ENCODE measurements at regions not wholly inside any gene's neighbourhood (a gene's known extent, or its start where the extent isn't known, plus 50 kb on each side); places are given as distances from the start of the nearest gene placed in this dataset.

DNA sequence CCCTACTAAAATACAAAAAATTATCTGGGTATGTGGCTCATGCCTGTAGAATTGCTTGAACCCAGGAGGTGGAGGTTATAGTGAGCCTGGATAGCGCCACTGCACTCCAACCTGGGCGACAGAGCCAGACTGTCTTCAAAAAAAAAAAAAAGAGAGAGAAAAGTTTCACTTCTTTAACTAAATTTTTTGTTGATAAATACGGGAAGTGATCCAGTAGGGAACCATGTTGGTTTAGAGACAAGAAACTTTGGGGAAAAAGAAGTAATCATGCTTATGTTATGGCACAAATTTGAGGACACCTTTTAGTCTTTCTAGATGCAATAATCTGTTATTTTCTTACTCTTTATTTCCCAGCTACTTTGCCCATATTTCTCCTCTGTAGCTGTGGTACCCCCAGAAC is 309.7 kb downstream of the TYW1 start:
- no peaks in the 10 kb centered on the region for H3K27me3 ChIP-seq (replicated peaks; ENCODE audit: insufficient read depth, low read depth, low read length, poor library complexity)
- peaks cover 5% of the 10 kb centered on the region for H3K4me1 ChIP-seq (ENCODE audit: insufficient read depth, low read length, poor library complexity, severe bottlenecking)
- no peak for DNase-seq (ENCODE audit: low spot score)
- no peak overlapping the region for H3K4me3 ChIP-seq (ENCODE audit: low read depth, low read length, poor library complexity, severe bottlenecking)
- TF ChIP-seq, protein P1, sequence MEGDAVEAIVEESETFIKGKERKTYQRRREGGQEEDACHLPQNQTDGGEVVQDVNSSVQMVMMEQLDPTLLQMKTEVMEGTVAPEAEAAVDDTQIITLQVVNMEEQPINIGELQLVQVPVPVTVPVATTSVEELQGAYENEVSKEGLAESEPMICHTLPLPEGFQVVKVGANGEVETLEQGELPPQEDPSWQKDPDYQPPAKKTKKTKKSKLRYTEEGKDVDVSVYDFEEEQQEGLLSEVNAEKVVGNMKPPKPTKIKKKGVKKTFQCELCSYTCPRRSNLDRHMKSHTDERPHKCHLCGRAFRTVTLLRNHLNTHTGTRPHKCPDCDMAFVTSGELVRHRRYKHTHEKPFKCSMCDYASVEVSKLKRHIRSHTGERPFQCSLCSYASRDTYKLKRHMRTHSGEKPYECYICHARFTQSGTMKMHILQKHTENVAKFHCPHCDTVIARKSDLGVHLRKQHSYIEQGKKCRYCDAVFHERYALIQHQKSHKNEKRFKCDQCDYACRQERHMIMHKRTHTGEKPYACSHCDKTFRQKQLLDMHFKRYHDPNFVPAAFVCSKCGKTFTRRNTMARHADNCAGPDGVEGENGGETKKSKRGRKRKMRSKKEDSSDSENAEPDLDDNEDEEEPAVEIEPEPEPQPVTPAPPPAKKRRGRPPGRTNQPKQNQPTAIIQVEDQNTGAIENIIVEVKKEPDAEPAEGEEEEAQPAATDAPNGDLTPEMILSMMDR (conservative IDR thresholded peaks at IDR 0.05; ENCODE audit: low read depth, low read length), result no peak
- TF ChIP-seq EZH2 (IDR thresholded peaks at IDR 0.05; ENCODE audit: borderline replicate concordance, low read depth, low read length, poor library complexity, severe bottlenecking), result no peak
- no peaks in the 10 kb centered on the region for H3K9me3 ChIP-seq (ENCODE audit: low read depth, low read length, poor library complexity, severe bottlenecking)
- no TSS peak for BruUV-seq (replicated peaks)
- ChIA-PET POLR2A (ENCODE audit: low non-redundant PET) (no interaction called here), CTCF (no interaction called here)
- peaks cover 37% of the 10 kb centered on the region for H3K36me3 ChIP-seq (ENCODE audit: insufficient read depth, low read length, poor library complexity, severe bottlenecking)
- no peak overlapping the region for H3K27ac ChIP-seq (ENCODE audit: low read depth, low read length, poor library complexity, severe bottlenecking)
- intact Hi-C loops (cut with micrococcal nuclease; ENCODE audit: unreplicated experiment), result no loop called here

DNA sequence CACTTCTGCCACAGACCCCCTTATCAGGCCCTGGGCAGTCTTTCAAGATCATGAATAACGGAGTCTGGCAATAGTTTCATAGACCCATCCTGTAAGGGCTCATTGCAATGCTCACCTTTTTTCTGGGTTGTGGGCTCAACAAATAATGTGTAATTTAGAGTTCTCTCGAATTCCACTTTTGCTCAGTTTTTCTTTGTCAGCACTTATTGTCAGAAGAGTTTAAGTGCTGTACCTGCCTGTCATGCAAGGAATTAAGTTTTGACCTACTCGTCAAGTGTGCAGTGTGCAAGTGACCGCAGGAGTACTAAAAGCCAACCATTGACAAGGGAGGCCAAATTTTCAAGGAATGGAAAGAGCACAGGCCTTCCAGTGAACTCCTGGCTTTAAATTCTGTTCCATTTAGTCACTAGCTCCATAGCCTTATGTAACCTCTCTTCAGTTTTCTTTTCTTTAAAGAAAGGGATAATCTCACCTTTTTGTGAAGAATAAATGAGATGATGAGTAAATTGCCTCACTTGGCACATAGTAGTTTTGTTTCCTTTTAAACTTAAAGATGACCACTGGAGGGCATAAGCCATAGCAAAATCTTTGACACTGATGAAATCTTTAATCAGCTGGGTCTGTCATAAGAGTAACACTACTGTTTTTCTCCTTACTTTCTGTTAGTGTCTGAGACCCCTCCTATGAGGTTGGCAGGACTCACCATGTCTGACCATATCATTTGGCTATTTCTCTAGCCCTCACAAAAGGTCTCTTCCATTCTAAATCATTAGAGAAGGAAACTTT is 313.3 kb downstream of the TYW1 start:
- POLR2A ChIA-PET (ENCODE audit: low non-redundant PET), result no interaction called here
- CTCF ChIA-PET, result interaction anchor here (0.6 kb wide), 1 partner anchor 269 kb away, joined by 3 read pairs; no protein-coding TSS in a partner anchor
- TF ChIP-seq EZH2 (IDR thresholded peaks at IDR 0.05; ENCODE audit: borderline replicate concordance, low read depth, low read length, poor library complexity, severe bottlenecking), result no peak
- TF ChIP-seq, protein P1 (conservative IDR thresholded peaks at IDR 0.05; ENCODE audit: low read depth, low read length), result no peak
- Histone ChIP-seq H3K36me3 (ENCODE audit: insufficient read depth, low read length, poor library complexity, severe bottlenecking) (peaks cover 46% of the 10 kb centered on the region), H3K9me3 (ENCODE audit: low read depth, low read length, poor library complexity, severe bottlenecking) (no peaks in the 10 kb centered on the region), H3K27ac (ENCODE audit: low read depth, low read length, poor library complexity, severe bottlenecking) (no peak overlapping the region), H3K4me3 (ENCODE audit: low read depth, low read length, poor library complexity, severe bottlenecking) (no peak overlapping the region), H3K27me3 (replicated peaks; ENCODE audit: insufficient read depth, low read depth, low read length, poor library complexity) (no peaks in the 10 kb centered on the region), H3K4me1 (ENCODE audit: insufficient read depth, low read length, poor library complexity, severe bottlenecking) (no peaks in the 10 kb centered on the region)
- intact Hi-C loops (cut with micrococcal nuclease; ENCODE audit: unreplicated experiment), result no loop called here
- no peak for DNase-seq (ENCODE audit: low spot score)
- no TSS peak for BruUV-seq (replicated peaks)

DNA sequence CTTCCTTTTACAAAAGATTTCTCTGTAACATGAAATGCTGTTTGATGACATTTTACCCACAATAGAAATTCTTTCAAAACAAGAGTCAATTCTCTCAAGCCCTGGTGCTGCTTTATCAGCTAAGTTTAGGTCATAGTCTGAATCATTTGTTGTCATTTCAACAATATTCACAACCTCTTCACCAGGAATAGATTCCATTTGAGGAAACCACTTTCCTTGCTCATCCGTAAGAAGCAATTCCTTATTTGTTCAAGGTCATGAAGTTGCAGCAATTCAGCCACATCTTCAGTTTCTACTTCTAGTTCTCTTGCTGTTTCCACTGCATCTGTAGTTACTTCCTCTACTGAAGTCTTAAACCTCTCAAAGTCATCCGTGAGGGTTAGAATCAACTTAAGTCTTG is 315.3 kb downstream of the TYW1 start:
- DNase-seq (ENCODE audit: low spot score), result no peak
- TF ChIP-seq, protein P1 (conservative IDR thresholded peaks at IDR 0.05; ENCODE audit: low read depth, low read length), result no peak
- no peak for TF ChIP-seq EZH2 (IDR thresholded peaks at IDR 0.05; ENCODE audit: borderline replicate concordance, low read depth, low read length, poor library complexity, severe bottlenecking)
- Histone ChIP-seq H3K9me3 (ENCODE audit: low read depth, low read length, poor library complexity, severe bottlenecking) (no peaks in the 10 kb centered on the region), H3K27me3 (replicated peaks; ENCODE audit: insufficient read depth, low read depth, low read length, poor library complexity) (no peaks in the 10 kb centered on the region), H3K4me3 (ENCODE audit: low read depth, low read length, poor library complexity, severe bottlenecking) (no peak overlapping the region), H3K36me3 (ENCODE audit: insufficient read depth, low read length, poor library complexity, severe bottlenecking) (peaks cover 46% of the 10 kb centered on the region), H3K4me1 (ENCODE audit: insufficient read depth, low read length, poor library complexity, severe bottlenecking) (no peaks in the 10 kb centered on the region), H3K27ac (ENCODE audit: low read depth, low read length, poor library complexity, severe bottlenecking) (no peak overlapping the region)
- ChIA-PET POLR2A (ENCODE audit: low non-redundant PET) (no interaction called here), CTCF (no interaction called here)
- BruUV-seq (replicated peaks), result no TSS peak
- intact Hi-C loops (cut with micrococcal nuclease; ENCODE audit: unreplicated experiment), result no loop called here

Measured in A673 (cell line).